NCI-H460 (cell line): ENCODE measurements at regions not wholly inside any gene's neighbourhood (a gene's known extent, or its start where the extent isn't known, plus 50 kb on each side); places are given as distances from the start of the nearest gene placed in this dataset.
"Not testable (repeated sequence)": the region's sequence is repeated elsewhere in the genome, so short reads cannot be mapped to it uniquely, and the experiment has no call there.

ENCODE experiments used
- DNase-seq: peaks from one replicate; pipeline ENCODE4 v3.0.0-alpha.2; 2016; ENCODE audit warnings: low read depth; ENCODE audit errors: extremely low read depth

DNA sequence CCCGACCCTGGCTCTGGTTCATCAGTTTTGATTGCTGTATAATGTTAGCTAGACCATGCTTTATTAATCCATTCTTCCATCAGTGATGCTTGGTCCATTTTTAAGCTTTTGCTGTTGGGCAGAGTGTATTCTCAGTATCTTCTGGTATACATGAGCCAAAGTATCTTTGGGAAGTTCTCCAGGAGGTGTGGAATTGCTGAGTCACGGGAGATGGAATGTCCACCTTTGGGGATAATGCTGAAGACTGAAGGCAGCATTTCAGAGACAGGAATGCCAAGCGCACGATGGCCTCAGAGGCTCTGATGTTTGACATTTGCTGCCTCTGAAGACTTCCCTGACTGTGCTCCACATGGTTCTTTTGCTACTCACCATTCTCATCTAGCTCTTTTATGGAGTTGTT, 266.3 kb upstream of the KAZN start:
- DNase-seq, result no peak

DNA sequence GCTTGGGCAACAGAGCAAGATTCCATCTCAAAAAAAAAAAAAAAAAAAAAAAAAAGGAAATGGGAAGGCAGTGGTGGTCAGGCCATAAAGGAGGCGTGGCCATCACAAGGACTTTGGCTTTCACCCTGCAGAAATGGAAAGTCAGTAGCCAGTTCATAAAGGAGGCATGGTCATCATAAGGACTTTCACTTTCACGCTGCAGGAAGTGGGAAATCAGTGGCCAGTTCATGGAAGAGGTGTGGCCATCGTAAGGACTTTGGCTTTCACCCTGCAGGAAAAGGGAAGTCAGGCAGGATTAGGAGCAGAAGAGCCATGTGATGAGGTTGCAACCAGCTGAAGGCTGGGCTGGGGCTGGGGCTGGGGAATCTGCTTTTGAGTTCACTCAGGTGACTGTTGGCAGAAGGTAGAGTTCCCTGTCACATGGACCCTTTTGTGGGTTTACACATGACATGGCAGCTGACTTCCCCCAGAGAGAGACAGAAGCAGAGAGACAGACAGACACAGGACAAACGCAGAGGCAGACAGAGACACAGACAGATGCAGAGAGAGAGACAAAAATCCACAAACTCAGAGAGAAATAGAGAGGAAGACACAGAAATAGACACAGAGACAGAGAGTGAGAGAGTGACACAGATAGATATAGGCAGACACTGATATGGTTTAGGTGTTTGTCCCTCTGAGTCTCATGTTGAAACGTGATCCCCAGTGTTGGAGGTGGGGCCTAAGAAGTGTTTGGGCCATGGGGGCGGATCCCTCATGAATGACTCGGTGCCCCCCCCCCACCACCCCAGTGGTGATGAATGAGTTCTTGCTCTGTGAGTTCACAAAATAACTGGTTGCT, 263.9 kb upstream of the KAZN start:
- DNase-seq, result no peak

DNA sequence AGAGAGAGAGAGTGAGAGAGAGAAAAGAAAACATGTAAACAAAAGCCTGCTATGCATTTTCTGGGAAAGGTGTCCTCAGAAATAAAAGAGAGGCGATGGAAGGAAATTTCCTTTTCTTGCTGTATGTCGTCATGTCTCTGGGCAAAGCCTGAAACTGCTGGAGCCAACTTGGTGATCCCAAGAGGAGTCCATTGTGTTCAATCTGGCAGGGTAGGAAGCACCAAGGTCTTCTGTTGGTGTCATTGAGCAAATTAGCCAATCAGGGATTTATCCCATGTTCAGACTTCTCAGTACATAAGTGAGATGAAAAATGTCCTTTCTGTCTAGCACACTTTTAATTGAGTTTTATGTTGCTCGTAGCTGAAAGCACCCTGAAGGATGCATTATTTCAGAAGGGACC, 260.0 kb upstream of the KAZN start:
- DNase-seq, result no peak

DNA sequence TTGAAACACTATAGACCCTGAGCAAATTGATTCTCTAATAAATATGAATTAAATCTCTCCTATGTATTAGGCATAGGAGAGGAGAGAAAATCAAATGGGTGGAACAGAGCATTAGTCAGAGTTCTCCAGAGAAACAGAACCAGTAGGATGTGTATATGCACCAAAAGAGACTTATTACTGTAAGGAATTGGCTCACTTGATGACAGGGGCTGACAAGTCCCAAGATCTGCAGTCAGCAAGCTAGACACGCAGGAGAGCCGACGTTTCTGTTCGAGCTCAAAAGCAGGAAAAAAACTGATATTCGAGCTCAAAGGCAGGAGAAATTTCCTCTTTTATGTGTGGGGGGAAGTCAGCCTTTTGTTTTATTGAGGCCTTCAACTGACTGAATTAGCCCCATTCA, 259.2 kb upstream of the KAZN start:
- DNase-seq, result no peak

DNA sequence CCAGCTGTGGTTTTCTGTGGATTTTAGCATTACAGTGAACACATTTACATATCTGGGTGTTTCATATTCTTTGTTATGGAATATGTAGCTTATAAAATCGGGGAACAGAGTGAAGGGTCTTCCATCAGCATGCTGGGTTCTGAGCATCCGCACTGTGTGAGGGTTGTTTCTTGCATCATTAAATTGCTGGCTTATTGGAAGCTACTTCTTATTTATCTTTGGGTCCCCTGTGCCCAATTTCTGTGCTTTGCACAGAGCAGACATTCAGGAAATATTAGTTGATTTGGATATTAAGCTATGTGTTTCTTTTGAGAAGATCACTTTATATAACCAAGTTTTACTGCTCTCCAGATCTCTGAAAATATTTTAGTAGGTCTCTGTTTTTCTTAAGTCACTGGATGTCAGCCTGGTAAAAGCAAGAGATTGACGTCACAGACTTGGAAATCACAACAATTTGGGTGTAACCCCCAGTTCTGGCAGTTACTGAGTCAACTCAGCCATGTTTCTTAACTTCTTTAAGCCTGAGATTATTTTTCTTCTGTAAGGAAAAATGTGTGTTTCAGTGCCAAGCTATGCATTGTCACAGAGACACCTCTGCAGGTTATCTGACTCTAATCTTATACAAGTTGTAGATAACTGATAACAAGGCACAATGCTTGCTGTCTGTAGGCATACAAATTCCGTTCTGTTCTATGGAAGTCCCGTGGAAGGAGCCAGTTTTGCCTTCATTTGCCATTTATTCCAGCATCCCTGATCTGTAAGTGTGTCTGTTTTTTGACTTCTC, 258.3 kb upstream of the KAZN start:
- DNase-seq, result peak; percentile 8

DNA sequence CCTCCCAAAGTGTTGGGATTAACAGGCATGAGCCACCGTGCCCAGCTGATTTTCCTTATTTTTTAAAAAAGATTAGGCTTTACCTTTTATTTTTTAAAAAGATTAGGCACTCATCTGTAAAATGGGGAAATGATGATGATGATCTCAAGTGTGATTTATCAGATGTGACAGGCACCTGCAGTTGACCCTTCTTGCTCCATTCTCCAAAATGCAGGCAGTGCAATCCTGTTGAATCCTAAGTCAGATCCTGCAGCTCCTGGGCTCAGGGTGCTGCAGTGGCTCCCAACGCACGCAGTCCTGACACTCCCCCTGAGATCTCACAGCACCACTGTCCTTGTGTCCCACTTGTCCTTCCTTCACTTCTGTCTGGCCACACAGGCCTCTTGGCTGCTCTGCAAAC, 257.3 kb upstream of the KAZN start:
- DNase-seq, result no peak

DNA sequence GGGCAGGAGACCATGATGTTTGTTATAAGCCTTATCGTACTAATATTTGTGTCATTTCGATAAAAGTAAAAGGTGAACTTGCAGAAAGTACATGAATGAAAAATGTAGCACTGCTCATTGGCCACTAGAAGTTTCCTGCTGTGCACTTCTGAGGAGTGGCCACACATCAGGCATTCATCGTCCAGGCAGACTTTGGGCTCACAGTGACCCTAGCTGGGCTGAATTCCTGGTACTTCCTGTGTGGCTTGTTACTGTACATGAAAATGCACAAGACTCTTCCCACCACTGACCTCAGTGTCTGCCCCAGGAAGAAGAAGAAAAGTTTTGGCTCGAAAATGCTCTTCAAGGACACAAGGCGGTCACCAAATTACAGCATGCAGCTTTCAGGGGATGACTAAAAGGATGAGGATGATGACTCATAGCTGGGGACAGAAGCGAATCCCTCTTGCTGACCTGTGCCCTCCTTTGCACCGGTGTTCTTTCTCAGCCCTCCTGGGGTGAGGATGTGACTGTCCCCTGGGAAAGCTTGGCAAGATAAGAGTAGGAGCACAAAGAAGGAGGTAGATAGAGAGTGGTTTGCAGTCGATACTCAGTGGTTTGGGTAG, 252.4 kb upstream of the KAZN start:
- no peak for DNase-seq

DNA sequence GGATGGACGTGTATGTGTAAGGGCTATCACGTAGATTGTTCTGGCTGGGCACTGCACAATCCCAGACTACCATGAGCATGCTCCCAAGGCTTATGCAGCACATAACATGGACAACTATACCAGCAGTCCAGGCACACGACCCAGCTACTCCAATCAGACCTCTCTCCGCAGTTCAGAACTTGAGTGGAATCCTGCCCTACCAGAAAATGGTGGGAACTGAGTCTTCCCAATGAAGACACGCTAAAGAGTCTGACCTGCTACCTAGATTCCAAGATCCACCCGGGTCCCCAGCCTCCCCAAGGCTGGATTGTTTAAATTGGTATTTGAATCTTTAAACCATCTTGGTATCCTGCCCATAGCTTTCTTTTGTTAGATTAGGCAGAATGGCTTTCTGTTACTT, 251.3 kb upstream of the KAZN start:
- DNase-seq, result no peak

DNA sequence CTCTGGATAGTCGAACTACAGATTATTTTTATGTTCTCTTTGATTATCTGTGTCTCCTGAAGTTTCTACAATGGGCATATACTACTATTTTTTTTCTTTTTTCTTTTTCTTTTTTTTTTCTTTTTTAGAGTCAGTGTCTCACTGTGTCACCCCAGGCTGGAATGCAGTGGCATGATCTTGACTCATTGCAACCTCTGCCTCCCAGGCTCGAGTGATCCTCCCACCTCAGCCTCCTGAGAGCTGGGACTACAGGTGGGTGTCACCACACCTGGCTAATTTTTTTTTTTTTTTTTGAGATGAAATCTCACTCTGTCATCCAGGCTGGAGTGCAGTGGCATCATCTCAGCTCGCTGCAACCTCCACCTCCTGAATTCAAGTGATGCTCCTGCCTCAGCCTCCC, 250.7 kb upstream of the KAZN start:
- no peak for DNase-seq

DNA sequence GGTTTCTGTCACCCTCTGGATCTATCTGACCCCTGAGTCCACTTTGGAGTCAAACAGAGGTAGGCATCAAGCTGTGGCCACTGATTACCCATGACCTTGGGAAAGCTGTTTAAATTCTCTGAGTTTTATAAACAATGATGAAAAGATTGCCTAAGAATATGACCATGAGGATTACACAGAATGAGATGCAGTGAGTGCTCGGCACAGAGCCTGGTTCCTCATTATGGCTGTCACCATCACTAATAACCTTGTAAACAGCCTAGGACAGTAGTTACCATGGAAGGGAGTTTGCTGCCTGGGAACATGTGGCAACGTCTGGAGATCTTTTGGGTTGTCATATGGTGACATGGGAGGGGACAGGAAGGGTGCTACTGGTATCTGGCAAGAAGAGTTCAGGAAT, 248.3 kb upstream of the KAZN start:
- no peak for DNase-seq

DNA sequence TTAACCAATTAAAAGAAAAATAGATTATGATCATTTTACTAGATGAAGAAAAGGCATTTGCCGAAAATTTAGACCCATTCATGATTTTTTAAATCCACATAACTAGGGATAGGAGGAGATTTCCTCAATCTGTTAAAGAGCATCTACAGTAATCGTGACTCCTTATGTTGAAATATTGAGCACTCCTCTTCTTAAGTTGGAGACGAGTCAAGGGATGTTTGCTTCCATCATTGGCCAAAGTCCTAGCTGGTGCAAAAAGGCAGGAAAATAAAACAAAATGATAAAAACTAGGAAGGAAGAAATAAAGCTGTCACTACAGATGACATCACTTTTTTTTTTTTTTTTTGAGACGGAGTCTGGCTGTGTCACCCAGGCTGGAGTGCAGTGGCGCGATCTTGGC, 245.6 kb upstream of the KAZN start:
- no peak for DNase-seq

DNA sequence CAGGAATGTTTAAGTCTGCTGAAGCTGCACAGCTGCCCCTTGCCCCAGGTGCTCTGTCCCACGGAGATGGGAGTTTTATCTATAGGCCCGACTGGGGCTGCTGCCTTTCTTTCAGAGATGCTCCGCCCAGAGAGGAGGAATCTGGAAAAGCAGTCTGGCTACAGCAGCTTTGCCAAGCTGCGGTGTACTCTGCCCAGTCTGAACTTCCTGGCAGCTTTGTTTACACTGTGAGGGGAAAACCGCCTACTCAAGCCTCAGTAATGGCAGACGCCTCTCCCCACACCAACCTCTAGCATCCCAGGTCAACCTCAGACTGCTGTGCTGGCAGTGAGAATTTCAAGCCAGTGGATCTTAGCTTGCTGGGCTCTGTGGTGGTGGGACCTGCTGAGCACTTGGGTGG, 237.5 kb upstream of the KAZN start:
- not testable (repeated sequence) for DNase-seq

DNA sequence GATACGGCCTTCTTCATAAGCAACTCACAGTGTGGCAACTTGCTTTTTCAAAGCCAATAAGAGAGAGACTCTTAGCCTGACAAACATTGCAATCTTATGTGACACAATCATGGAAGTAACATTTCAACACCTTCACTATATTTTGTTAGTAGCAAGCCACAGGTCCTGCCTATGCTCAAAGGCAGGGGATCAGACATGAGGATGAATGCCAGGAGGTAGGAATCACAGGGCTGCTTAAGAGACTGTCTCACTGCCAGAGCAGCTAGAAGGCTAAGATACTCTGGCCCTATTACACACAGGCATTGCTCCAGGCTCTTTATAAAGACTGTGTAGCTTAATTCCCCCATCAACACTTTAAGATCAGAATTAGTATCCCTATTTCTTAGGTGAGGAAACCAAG, 236.2 kb upstream of the KAZN start:
- DNase-seq, result no peak

DNA sequence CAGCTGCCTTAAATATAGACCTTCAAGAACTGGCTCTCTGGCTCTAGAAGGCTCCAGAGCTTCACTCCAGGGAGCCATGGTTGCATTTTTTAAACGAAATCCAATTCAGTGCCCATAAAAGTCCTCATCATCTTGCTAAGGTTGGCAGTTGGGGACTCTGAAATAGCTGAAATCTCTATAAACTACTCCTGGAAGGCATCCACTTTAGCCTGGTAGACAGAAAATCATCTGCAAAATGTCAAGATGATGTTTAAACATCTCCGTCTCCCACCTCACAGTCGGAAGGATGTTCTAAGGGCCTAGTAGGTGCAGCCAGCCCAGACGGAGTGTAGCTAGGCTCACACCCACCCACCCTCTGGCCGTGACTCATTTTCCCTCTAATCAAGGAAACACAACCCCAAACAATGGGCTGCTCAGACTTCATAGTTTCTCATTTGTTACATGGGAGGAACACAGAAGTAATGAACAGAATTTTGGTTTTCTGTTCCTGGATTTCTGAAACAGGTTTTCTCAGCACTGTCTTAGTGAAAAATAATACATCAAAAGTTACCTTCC, 235.4 kb upstream of the KAZN start:
- DNase-seq, result no peak

DNA sequence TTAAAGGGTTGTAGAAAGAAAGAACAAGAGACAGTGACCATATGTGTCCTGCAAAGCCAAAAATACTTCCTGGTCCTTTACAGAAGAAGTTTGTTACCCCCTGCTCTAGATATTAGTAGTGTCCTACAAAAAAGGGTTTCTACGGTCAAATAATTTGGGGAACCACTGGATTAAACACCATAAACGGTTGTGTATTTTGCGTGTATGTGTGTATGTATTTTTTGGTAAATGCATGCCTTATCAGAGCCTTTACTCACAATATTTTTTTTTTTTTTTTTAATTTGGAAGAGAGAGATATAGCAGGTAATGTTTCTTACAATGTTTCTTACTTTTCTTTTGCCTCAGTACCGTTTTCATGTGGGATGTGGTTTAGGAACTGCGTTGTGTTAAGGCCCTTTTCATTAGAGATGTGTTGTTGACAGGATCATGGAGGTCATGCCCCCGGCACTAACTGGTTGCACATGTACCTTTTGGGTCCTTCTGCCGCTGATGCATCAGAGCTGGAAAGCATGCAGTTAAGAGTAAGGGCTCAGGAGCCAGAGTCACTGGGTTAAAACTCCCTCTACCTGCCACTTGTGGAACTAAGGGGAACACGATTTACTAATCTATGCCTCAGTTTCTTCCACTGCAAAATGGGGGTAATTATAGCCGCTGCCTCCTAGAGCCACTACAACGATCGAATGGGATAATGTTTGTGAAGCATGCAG, 234.6 kb upstream of the KAZN start:
- no peak for DNase-seq

DNA sequence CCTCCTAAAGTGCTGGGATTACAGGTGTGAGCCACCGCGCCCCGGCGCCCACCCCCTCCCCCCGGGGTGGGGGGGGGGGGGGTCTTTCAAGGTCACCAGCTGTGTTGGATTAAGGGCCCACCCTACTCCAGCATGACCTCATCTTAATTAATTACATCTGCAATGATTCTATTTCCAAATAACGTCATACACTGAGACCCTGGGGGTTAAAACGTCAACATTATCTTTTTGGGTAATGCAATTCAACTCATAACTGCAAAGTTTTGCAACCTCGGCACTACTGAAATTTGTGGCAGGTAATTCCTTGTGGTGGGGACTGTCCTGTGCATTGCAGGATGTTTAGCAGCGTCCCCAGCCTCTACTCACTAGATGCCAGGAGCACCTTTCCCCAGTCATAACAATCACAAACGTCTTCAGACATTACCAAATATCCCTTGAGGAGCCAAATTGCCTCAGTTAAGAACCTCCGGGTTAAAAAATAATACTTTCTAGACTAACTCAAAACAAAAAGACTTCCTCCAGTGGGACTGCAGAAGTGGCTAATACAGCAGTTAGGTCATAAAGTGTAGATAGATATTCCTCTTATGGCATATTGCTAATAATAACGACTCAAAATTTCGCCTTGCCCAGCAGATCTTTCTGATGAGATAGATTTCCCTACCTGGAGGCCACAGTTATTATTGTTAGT, 233.0 kb upstream of the KAZN start:
- no peak for DNase-seq

DNA sequence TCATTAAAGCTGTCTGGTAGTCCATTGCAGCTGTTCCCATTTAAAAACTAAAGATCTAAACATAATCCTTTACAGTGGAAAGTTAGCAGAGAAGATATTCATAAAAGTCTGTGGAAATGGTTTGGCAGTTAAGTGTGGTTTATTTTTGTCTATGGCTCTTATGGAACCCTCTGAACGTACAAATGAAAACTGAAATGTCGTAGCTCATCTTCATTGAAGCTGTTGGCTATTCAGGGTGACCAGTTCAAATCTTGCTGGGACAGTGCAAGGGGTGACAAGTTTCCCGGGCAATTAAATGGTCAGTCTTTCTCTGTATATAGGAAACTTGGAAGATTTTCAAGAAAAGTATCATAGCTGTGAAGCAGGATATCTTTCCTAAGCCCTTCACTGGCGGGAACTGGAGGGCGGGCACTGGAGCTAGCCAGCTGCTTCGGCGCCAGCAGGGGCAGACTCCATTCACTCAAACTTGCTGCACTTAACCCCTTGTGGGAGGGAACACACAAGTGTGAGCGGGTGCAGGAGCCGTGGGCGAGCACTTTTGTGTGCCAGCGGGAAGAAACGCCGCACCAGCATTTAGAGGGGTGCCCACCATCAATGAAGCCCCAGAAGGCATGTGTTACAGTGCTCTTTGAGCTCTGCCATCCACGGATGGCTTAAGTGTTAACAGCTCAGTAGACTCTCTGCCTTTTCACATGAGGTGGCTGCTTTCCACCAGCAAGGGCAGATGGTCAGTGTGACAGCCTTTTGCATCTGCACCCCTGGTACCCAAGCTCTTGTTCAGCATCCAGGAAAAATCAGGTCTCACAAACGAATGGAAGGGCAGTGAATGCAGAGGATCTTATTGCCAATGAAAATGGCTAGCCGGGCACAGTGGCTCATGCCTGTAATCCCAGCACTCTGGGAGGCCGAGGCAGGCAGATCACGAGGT, 232.1 kb upstream of the KAZN start:
- DNase-seq, result no peak

DNA sequence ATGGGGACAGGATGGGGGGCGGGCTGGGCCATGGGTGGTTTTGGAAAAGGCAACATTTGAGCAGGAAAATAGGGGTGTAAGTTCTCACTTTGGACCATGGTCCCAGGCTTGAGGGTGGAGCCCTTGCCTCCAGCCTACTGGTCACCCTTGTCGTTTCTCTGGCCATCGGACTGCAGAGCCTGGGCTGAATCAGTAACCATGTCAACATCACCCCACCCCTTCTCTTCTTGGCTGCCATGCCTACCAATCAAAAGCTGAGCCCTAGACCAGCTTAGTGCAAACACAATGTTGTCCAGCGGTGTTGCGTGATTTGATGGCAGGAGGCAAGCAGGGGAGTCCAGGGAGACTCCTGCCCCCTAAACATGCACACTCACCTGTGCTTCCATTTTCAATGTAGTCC, 231.0 kb upstream of the KAZN start:
- DNase-seq, result no peak

DNA sequence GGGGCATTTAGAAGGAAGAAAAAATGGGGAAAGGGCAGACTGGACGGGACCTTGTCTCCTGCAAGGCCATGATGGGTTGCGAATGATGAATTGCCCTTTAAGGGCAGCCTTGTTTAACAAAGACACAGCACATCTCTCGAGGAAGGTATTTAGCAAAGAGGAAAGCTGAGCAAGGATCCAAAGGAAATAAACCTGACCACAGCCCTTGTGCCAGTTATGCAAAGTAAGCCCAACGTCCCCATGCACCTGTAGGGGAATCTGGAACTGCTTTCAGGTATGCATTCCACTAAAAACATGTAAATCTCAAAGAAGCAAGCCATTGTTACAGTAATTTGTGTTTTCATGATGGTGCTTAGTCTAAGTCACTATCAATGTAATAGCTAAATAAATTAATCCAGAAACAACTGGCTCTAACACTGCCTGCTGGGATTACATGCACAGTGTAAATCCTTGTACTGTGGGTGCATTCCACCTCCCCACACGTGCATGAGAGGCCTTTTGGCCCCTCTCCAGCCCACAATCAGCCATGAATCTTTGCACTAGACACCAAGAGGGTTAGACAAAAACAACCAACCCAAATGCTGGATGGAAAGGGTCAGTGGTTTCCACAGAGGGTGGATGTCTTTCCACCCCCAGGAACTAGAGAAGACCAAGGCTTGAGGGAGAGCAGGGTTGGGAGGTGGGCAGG, 228.8 kb upstream of the KAZN start:
- DNase-seq, result no peak
